Activated naive CD8-positive, alpha-beta T cell treated with anti-CD3 and anti-CD28 coated beads, Interleukin-2, amount 10 ng/mL, durations not matched to agents 7 days and 5 days (primary cell): ENCODE measurements at regions not wholly inside any gene's neighbourhood (a gene's known extent, or its start where the extent isn't known, plus 50 kb on each side); places are given as distances from the start of the nearest gene placed in this dataset.

ENCODE experiments used
- ATAC-seq: fragments of 150-1000 bp; cut with Tn5 transposase; one replicate; pipeline ENCODE4 v1.10.0; 2021; ENCODE audit warnings: low read depth, moderate library complexity
- POLR2A ChIA-PET: fragments of 350-600 bp; sonication (Branson Sonifier 250); formaldehyde crosslinking; loops from one replicate; lab custom pipeline; 2021; ENCODE audit warnings: antibody characterized with exemption; lab: Charles Lee
- DNase-seq: peaks from one replicate; pipeline ENCODE4 v3.0.0; 2021
- H3K27ac Mint-ChIP-seq: one replicate; pipeline ENCODE4 v1.8.0; 2022; ENCODE audit warnings: mild to moderate bottlenecking, mixed read lengths
- H3K27me3 Mint-ChIP-seq: one replicate; pipeline ENCODE4 v1.8.0; 2022; ENCODE audit warnings: mild to moderate bottlenecking, moderate library complexity, mixed read lengths
- H3K36me3 Mint-ChIP-seq: one replicate; pipeline ENCODE4 v1.8.0; 2021; ENCODE audit warnings: mild to moderate bottlenecking, mixed read lengths
- H3K4me1 Mint-ChIP-seq: one replicate; pipeline ENCODE4 v1.8.0; 2021; ENCODE audit warnings: mixed read lengths
- H3K4me3 Mint-ChIP-seq: one replicate; pipeline ENCODE4 v1.8.0; 2022; ENCODE audit warnings: mild to moderate bottlenecking, moderate library complexity, mixed read lengths
- H3K9me3 Mint-ChIP-seq: one replicate; pipeline ENCODE4 v1.8.0; 2021; ENCODE audit warnings: mixed read lengths

GRCh38 chr2:217186668-217187159, 326.9 kb upstream of the TNP1 start:
- Mint-ChIP-seq H3K27ac (no peak overlapping the region), H3K4me3 (no peak overlapping the region), H3K36me3 (no peaks in the 10 kb centered on the region), H3K9me3 (peaks cover 6% of the 10 kb centered on the region), H3K27me3 (peaks cover 12% of the 10 kb centered on the region), H3K4me1 (peaks cover 5% of the 10 kb centered on the region)
- DNase-seq (no peak), ATAC-seq (no peak)
- POLR2A ChIA-PET: no interaction called here

DNA sequence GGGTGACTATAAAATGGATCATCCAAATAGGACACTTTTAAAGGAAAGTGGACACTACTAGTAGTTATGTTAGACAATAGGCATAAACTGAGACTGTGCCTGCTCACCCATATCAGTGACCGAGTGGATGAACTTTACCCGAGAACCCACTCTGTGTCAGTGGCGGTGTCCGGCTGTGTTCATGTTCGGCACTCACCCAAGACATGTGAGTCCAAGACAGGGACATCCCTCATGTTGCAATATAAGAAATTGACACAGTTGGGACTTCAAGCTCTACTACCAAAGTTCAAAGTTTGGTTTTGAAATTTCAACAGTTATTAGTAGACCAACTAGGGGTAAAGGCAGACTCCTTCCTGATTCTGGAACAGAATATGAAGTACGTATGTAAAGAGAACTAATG, 326.3 kb upstream of the TNP1 start:
- peaks cover 5% of the 10 kb centered on the region for H3K4me1 Mint-ChIP-seq
- peaks cover 11% of the 10 kb centered on the region for H3K27me3 Mint-ChIP-seq
- H3K9me3 Mint-ChIP-seq: peaks cover 6% of the 10 kb centered on the region
- POLR2A ChIA-PET: no interaction called here
- H3K27ac Mint-ChIP-seq: no peak overlapping the region
- H3K4me3 Mint-ChIP-seq: no peak overlapping the region
- no peaks in the 10 kb centered on the region for H3K36me3 Mint-ChIP-seq
- DNase-seq (no peak), ATAC-seq (no peak)

GRCh38 chr2:217185265-217185995, 325.6 kb upstream of the TNP1 start:
- Mint-ChIP-seq H3K27me3 (peaks cover 11% of the 10 kb centered on the region), H3K27ac (no peak overlapping the region), H3K4me3 (no peak overlapping the region), H3K4me1 (peaks cover 5% of the 10 kb centered on the region), H3K36me3 (no peaks in the 10 kb centered on the region), H3K9me3 (peaks cover 4% of the 10 kb centered on the region)
- no peak for DNase-seq
- ATAC-seq: no peak
- POLR2A ChIA-PET: no interaction called here

- DNase-seq: no peak
- Mint-ChIP-seq H3K27me3 (peaks cover 15% of the 10 kb centered on the region), H3K27ac (no peak overlapping the region), H3K4me3 (no peak overlapping the region), H3K36me3 (no peaks in the 10 kb centered on the region), H3K4me1 (peaks cover 5% of the 10 kb centered on the region), H3K9me3 (peaks cover 6% of the 10 kb centered on the region)
- no peak for ATAC-seq
- POLR2A ChIA-PET: no interaction called here
Measured at GRCh38 chr2:217184242-217184641, 324.4 kb upstream of the TNP1 start.

GRCh38 chr2:217183471-217183870, 323.6 kb upstream of the TNP1 start:
- Mint-ChIP-seq H3K9me3 (peaks cover 6% of the 10 kb centered on the region), H3K36me3 (no peaks in the 10 kb centered on the region), H3K27ac (no peak overlapping the region), H3K27me3 (peaks cover 13% of the 10 kb centered on the region), H3K4me1 (peaks cover 5% of the 10 kb centered on the region), H3K4me3 (no peak overlapping the region)
- ATAC-seq (no peak), DNase-seq (no peak)
- POLR2A ChIA-PET: no interaction called here

DNA sequence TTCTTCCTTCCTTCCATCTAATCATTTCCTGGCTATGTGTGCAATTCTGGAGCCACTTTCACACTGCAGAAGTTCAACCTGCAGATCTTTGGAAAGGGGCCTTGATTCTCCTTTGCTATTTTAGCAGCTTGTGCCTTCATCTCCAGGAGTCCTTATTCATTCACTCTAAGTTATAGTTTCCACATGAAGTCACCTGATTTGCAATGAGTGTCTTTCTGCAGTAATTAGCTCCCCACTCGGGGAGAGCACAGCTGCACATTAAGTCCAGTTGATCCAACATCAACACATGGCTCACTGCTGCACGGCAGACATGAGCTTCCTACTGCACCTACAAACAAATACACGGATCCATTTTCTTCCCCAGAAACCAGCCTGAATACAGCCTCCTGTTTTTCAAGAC, 323.1 kb upstream of the TNP1 start:
- POLR2A ChIA-PET: no interaction called here
- Mint-ChIP-seq H3K4me1 (peaks cover 5% of the 10 kb centered on the region), H3K27me3 (peaks cover 15% of the 10 kb centered on the region), H3K9me3 (peaks cover 6% of the 10 kb centered on the region), H3K4me3 (no peak overlapping the region), H3K27ac (no peak overlapping the region), H3K36me3 (no peaks in the 10 kb centered on the region)
- DNase-seq: no peak
- no peak for ATAC-seq

DNA sequence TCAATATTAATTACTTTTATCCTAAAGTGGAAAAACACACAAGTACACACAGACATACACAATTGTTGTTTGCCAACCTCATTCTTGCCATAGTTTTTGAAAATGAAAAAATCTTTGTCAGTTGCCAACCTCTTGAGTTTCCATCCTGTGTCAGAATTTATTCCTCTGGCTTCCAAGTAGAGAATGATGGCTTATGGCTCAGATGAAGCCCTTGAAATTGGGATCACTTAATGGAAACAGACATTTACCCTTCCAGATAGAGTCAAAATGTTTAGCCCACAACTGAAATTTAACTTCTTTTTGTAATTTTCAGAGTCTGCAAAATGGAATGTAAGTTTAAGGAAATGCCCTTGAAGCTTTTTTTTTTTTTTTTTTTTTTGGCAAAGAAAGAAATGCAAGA, 321.6 kb upstream of the TNP1 start:
- Mint-ChIP-seq H3K4me3 (no peak overlapping the region), H3K9me3 (peaks cover 3% of the 10 kb centered on the region), H3K27ac (no peak overlapping the region), H3K36me3 (peaks cover 2% of the 10 kb centered on the region), H3K4me1 (peaks cover 6% of the 10 kb centered on the region), H3K27me3 (peaks cover 10% of the 10 kb centered on the region)
- ATAC-seq (no peak), DNase-seq (no peak)
- POLR2A ChIA-PET: no interaction called here

DNA sequence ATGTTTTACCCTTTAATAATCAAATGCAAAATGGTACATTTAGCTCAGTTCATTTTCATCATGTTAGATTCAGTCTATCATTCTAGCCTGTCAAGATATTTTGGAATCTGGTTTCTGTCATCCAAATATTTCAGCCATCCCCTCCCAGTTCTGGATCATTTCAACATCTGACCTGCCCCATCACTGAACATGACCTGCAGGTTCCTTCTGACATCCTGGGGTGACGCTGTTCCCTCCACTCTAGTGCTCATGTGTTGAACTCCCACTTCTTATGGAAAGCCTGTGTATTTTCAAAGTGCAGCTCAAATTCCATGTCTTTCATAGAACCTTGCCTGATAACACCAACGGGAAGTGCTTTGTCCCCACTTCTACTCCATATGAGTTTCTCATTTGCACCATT, 320.0 kb upstream of the TNP1 start:
- H3K4me1 Mint-ChIP-seq: peaks cover 7% of the 10 kb centered on the region
- H3K27ac Mint-ChIP-seq: no peak overlapping the region
- POLR2A ChIA-PET: no interaction called here
- peaks cover 2% of the 10 kb centered on the region for H3K36me3 Mint-ChIP-seq
- ATAC-seq: no peak
- peaks cover 10% of the 10 kb centered on the region for H3K27me3 Mint-ChIP-seq
- H3K4me3 Mint-ChIP-seq: no peak overlapping the region
- DNase-seq: no peak
- H3K9me3 Mint-ChIP-seq: peaks cover 3% of the 10 kb centered on the region

DNA sequence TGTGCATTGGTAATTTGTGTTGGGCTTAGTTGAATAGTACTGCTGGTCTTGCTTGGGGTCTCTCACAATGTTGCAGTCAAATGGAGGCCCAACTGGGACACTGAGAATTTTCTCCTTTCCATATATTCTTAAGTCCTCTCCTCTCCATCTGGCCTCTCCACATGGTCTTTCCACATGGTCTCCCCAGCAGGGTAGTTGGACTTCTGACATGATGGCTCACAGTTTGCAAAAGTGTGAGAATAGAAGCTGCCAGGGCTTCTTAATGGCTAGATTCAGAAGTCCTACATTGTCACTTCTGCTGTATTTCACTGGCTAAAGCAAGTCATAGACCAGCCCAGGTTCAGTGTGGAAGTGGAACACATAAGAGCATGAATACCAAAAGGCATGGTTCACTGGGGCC, 318.5 kb upstream of the TNP1 start:
- Mint-ChIP-seq H3K36me3 (peaks cover 2% of the 10 kb centered on the region), H3K9me3 (peaks cover 4% of the 10 kb centered on the region), H3K4me3 (no peak overlapping the region), H3K4me1 (peaks cover 7% of the 10 kb centered on the region), H3K27me3 (peaks cover 15% of the 10 kb centered on the region), H3K27ac (no peak overlapping the region)
- POLR2A ChIA-PET: interaction anchor here (0.6 kb wide), 1 partner anchor 51 kb away, joined by 3 read pairs; no protein-coding TSS in a partner anchor
- no peak for DNase-seq
- ATAC-seq: no peak

GRCh38 chr2:217177720-217178119, 317.9 kb upstream of the TNP1 start:
- no peak overlapping the region for H3K4me3 Mint-ChIP-seq
- POLR2A ChIA-PET: interaction anchor here (0.6 kb wide), 1 partner anchor 52 kb away, joined by 3 read pairs; no protein-coding TSS in a partner anchor
- H3K27ac Mint-ChIP-seq: no peak overlapping the region

GRCh38 chr2:217171874-217172273, 312.0 kb upstream of the TNP1 start:
- Mint-ChIP-seq H3K9me3 (peaks cover 14% of the 10 kb centered on the region), H3K27ac (no peak overlapping the region), H3K36me3 (peaks cover 11% of the 10 kb centered on the region), H3K4me3 (no peak overlapping the region), H3K27me3 (peaks cover 8% of the 10 kb centered on the region), H3K4me1 (peaks cover 3% of the 10 kb centered on the region)
- ATAC-seq (no peak), DNase-seq (no peak)
- POLR2A ChIA-PET: no interaction called here

More at GRCh38 chr2:217177720-217178119, 317.9 kb upstream of the TNP1 start:
- DNase-seq (no peak), ATAC-seq (no peak)
- peaks cover 4% of the 10 kb centered on the region for H3K9me3 Mint-ChIP-seq
- H3K27me3 Mint-ChIP-seq: peaks cover 15% of the 10 kb centered on the region
- H3K36me3 Mint-ChIP-seq: peaks cover 2% of the 10 kb centered on the region
- peaks cover 4% of the 10 kb centered on the region for H3K4me1 Mint-ChIP-seq

- Mint-ChIP-seq H3K4me1 (peaks cover 2% of the 10 kb centered on the region), H3K4me3 (no peak overlapping the region), H3K36me3 (peaks cover 9% of the 10 kb centered on the region), H3K9me3 (peaks cover 13% of the 10 kb centered on the region), H3K27me3 (peaks cover 8% of the 10 kb centered on the region), H3K27ac (no peak overlapping the region)
- no peak for DNase-seq
- POLR2A ChIA-PET: no interaction called here
- ATAC-seq: no peak
Measured at GRCh38 chr2:217168496-217168895, 308.6 kb upstream of the TNP1 start.

DNA sequence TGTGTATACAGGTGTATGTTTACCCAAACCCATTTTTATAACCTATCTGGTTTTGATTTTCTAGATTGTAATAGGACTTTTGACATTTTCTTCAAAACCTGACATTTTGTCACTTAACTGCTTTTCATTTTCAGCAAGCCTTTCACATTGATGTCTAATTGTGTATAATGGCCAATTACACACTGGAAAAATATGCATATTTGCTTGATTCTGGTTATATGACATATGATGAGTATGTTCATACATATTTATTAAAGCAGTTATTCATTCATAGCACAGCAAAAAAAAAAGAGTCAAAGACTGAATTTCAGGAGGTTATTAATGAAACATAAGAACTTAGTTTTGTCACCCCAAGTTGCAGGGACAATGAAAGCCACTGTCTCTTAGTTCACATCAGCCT, 307.7 kb upstream of the TNP1 start:
- Mint-ChIP-seq H3K4me3 (no peak overlapping the region), H3K9me3 (peaks cover 13% of the 10 kb centered on the region), H3K36me3 (peaks cover 9% of the 10 kb centered on the region), H3K27me3 (peaks cover 8% of the 10 kb centered on the region), H3K27ac (no peak overlapping the region), H3K4me1 (peaks cover 11% of the 10 kb centered on the region)
- POLR2A ChIA-PET: no interaction called here
- ATAC-seq: no peak
- DNase-seq: no peak

DNA sequence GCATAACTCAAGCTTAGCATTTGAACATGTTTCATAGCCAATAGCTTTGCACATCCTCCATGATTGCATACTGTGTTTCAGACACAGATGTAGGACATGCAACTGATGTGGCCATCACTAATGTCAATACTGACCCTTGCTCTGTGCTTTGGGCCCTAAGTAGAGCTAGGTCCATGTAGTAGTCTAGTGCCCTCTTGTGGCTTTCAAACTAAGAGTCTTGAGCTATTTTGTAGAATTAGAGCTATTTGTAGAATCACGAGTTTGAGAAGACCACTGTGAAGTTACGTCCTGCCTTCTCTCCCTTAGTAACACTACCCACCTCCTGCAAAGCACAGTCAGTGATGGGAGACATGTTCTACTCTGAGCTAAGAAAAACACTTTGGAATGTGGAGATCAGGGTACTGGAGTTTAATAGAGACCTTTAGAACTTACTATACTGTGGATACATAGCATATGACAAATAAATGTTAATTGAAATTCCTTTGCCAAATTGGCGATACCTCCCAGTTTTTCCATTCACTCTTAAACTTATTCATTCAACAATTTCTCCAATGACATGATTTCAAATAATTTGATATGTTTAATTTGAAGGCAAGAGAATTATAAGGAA, 306.5 kb upstream of the TNP1 start:
- POLR2A ChIA-PET: interaction anchor here (1.2 kb wide), 1 partner anchor 473 kb away, joined by 3 read pairs; no protein-coding TSS in a partner anchor
- Mint-ChIP-seq H3K27ac (no peak overlapping the region), H3K27me3 (peaks cover 8% of the 10 kb centered on the region), H3K4me3 (no peak overlapping the region), H3K36me3 (peaks cover 2% of the 10 kb centered on the region), H3K9me3 (peaks cover 7% of the 10 kb centered on the region), H3K4me1 (peaks cover 23% of the 10 kb centered on the region)
- no peak for ATAC-seq
- DNase-seq: no peak
